Loucy (cell line): ENCODE measurements at regions not wholly inside any gene's neighbourhood (a gene's known extent, or its start where the extent isn't known, plus 50 kb on each side); places are given as distances from the start of the nearest gene placed in this dataset.

Source experiments
- H2AFZ ChIP-seq: fragments of 200-600 bp; sonication (generic); 2 replicates; pipeline ENCODE4 v1.6.0; 2016; ENCODE audit warnings: antibody characterized with exemption, mild to moderate bottlenecking, low read length, moderate library complexity
- H3F3A ChIP-seq: fragments of 200-600 bp; 2 replicates; pipeline ENCODE4 v1.6.0; 2016; ENCODE audit warnings: antibody characterized with exemption, low read depth, mild to moderate bottlenecking
- H3K27me3 ChIP-seq: fragments of 200-600 bp; sonication (generic); 2 replicates; pipeline ENCODE4 v1.6.1; 2014; ENCODE audit warnings: low read length, mild to moderate bottlenecking; ENCODE audit not compliant: insufficient read depth, poor library complexity, severe bottlenecking
- H3K36me3 ChIP-seq: fragments of 200-600 bp; sonication (generic); 2 replicates; pipeline ENCODE4 v1.6.1; 2016; ENCODE audit warnings: low read length; ENCODE audit not compliant: insufficient read depth
- H3K4me1 ChIP-seq: fragments of 200-600 bp; sonication (generic); 2 replicates; pipeline ENCODE4 v1.5.1; 2014; ENCODE audit warnings: low read length, mild to moderate bottlenecking; ENCODE audit not compliant: insufficient read depth, poor library complexity, severe bottlenecking
- H3K4me2 ChIP-seq: fragments of 200-600 bp; sonication (generic); 2 replicates; pipeline ENCODE4 v1.6.0; 2014; ENCODE audit warnings: antibody characterized with exemption, low read length, low read depth, mild to moderate bottlenecking; ENCODE audit not compliant: poor library complexity, severe bottlenecking
- H3K4me3 ChIP-seq: fragments of 200-600 bp; sonication (generic); 2 replicates; pipeline ENCODE4 v1.5.1; 2014; ENCODE audit warnings: low read length, mild to moderate bottlenecking, mixed read lengths; ENCODE audit not compliant: poor library complexity, severe bottlenecking
- H3K79me2 ChIP-seq: fragments of 200-600 bp; sonication (generic); 2 replicates; pipeline ENCODE4 v1.6.1; 2014; ENCODE audit warnings: low read length; ENCODE audit not compliant: insufficient read depth
- H3K9ac ChIP-seq: fragments of 200-600 bp; sonication (generic); 2 replicates; pipeline ENCODE4 v1.6.0; 2014; ENCODE audit warnings: mild to moderate bottlenecking, low read depth, low read length, moderate library complexity; ENCODE audit not compliant: poor library complexity, severe bottlenecking
- H3K9me2 ChIP-seq: fragments of 200-600 bp; sonication (generic); replicated peaks from 2 replicates; pipeline ENCODE4 v1.6.1; 2016; ENCODE audit warnings: low read depth, low read length, mixed read lengths
- H3K9me3 ChIP-seq: fragments of 200-600 bp; sonication (generic); 2 replicates; pipeline ENCODE4 v1.6.1; 2014; ENCODE audit warnings: mild to moderate bottlenecking, antibody characterized with exemption, low read length, low read depth; ENCODE audit not compliant: insufficient read depth
- H4K20me1 ChIP-seq: fragments of 200-600 bp; sonication (generic); 2 replicates; pipeline ENCODE4 v1.6.0; 2014; ENCODE audit warnings: antibody characterized with exemption, low read length, mild to moderate bottlenecking; ENCODE audit not compliant: insufficient read depth, poor library complexity, severe bottlenecking
- CTCF ChIP-seq: fragments of 200-600 bp; sonication (generic); conservative IDR thresholded peaks from 2 replicates; pipeline ENCODE4 v1.5.1; 2014; ENCODE audit warnings: mild to moderate bottlenecking, antibody characterized with exemption, low read length
- EZH2phosphoT487 ChIP-seq: fragments of 200-600 bp; IDR thresholded peaks from 2 replicates; pipeline ENCODE4 v1.6.1; 2018; ENCODE audit warnings: antibody characterized with exemption, mild to moderate bottlenecking, moderate library complexity, borderline replicate concordance

GRCh38 chr10:120098232-120098930 lies 205.9 kb downstream of the SEC23IP start:
- no peaks in the 10 kb centered on the region for H3K4me1 ChIP-seq
- no peak overlapping the region for H2AFZ ChIP-seq
- H3K79me2 ChIP-seq: no peaks in the 10 kb centered on the region
- TF ChIP-seq CTCF (no peak), EZH2phosphoT487 (no peak)
- H3K36me3 ChIP-seq: no peaks in the 10 kb centered on the region
- H3K4me2 ChIP-seq: no peak overlapping the region
- H3K27me3 ChIP-seq: no peaks in the 10 kb centered on the region
- H3K4me3 ChIP-seq: no peak overlapping the region
- H3K9me3 ChIP-seq: no peaks in the 10 kb centered on the region
- no peaks in the 10 kb centered on the region for H4K20me1 ChIP-seq
- H3K9ac ChIP-seq: no peak overlapping the region
- no peaks in the 10 kb centered on the region for H3F3A ChIP-seq
- no peaks in the 10 kb centered on the region for H3K9me2 ChIP-seq

GRCh38 chr10:120103738-120104560 lies 211.4 kb downstream of the SEC23IP start:
- no peaks in the 10 kb centered on the region for H3K9me2 ChIP-seq
- H3K4me1 ChIP-seq: peaks cover 34% of the 10 kb centered on the region
- no peak overlapping the region for H2AFZ ChIP-seq
- no peak overlapping the region for H3K4me2 ChIP-seq
- H3K4me3 ChIP-seq: no peak overlapping the region
- H3F3A ChIP-seq: no peaks in the 10 kb centered on the region
- no peaks in the 10 kb centered on the region for H3K9me3 ChIP-seq
- H3K79me2 ChIP-seq: no peaks in the 10 kb centered on the region
- no peak for TF ChIP-seq EZH2phosphoT487
- no peak for TF ChIP-seq CTCF
- no peaks in the 10 kb centered on the region for H4K20me1 ChIP-seq
- H3K27me3 ChIP-seq: no peaks in the 10 kb centered on the region
- H3K9ac ChIP-seq: no peak overlapping the region
- no peaks in the 10 kb centered on the region for H3K36me3 ChIP-seq

- H3K4me1 ChIP-seq: peaks cover 34% of the 10 kb centered on the region
- peak overlapping the region; percentile 19 for H3K4me2 ChIP-seq
- H3K9me2 ChIP-seq: no peaks in the 10 kb centered on the region
- H3K4me3 ChIP-seq: peak overlapping the region; percentile 10
- H3K9me3 ChIP-seq: no peaks in the 10 kb centered on the region
- no peak overlapping the region for H3K9ac ChIP-seq
- no peak overlapping the region for H2AFZ ChIP-seq
- H4K20me1 ChIP-seq: no peaks in the 10 kb centered on the region
- TF ChIP-seq CTCF (no peak), EZH2phosphoT487 (no peak)
- H3K27me3 ChIP-seq: no peaks in the 10 kb centered on the region
- H3K79me2 ChIP-seq: no peaks in the 10 kb centered on the region
- H3K36me3 ChIP-seq: no peaks in the 10 kb centered on the region
- no peaks in the 10 kb centered on the region for H3F3A ChIP-seq
Observed at GRCh38 chr10:120105001-120105400, 212.5 kb downstream of the SEC23IP start.
